ENCODE measurements at regions not wholly inside any gene's neighbourhood (a gene's known extent, or its start where the extent isn't known, plus 50 kb on each side); places are given as distances from the start of the nearest gene placed in this dataset.

- no peak for TF ChIP-seq POLR2A (IDR thresholded peaks at IDR 0.05)
- no peaks in the 10 kb centered on the region for H3K36me3 ChIP-seq (replicated peaks in 1 of 2; ENCODE audit: insufficient read depth in 1 of 2, low read depth in 2 of 2)
- no peaks in the 10 kb centered on the region for H3K4me1 ChIP-seq
These were observed 119.0 kb downstream of the MAT2B start for GRCh38 chr5:163624431-163624830.

GRCh38 chr5:163626904-163627434, 121.5 kb downstream of the MAT2B start:
- no peaks in the 10 kb centered on the region for H3K4me1 ChIP-seq
- DNase-seq, result no peak
- TF ChIP-seq POLR2A (IDR thresholded peaks at IDR 0.05) (no peak), CTCF (IDR thresholded peaks at IDR 0.05) (no peak)
- ATAC-seq, result no peak
- no peak overlapping the region for H3K4me3 ChIP-seq
- H3K27ac ChIP-seq, result no peak overlapping the region
- H3K27me3 ChIP-seq, result no peaks in the 10 kb centered on the region
- intact Hi-C loops (cut with DNase I), result no loop called here
- H3K36me3 ChIP-seq (replicated peaks in 1 of 2; ENCODE audit: insufficient read depth in 1 of 2, low read depth in 2 of 2), result no peaks in the 10 kb centered on the region
- WGBS, 2 donors, result 77 to 80% methylated on average over 5 of the region's 5 CpGs
- H3K9me3 ChIP-seq, result peaks cover 0 to 3% (median 0%) of the 10 kb centered on the region in 3 donors

More at GRCh38 chr5:163624431-163624830, 119.0 kb downstream of the MAT2B start:
- Histone ChIP-seq H3K4me3 (no peak overlapping the region), H3K9me3 (no peaks in the 10 kb centered on the region), H3K27ac (no peak overlapping the region), H3K27me3 (no peaks in the 10 kb centered on the region)
- DNase-seq (no peak), ATAC-seq (no peak)
- intact Hi-C loops (cut with DNase I), result no loop called here
- WGBS, 2 donors, result 74% methylated on average over 5 of the region's 5 CpGs

GRCh38 chr5:163631856-163632255, 126.4 kb downstream of the MAT2B start:
- Histone ChIP-seq H3K9me3 (peaks cover 0 to 3% (median 0%) of the 10 kb centered on the region in 3 donors), H3K27ac (no peak overlapping the region), H3K4me1 (no peaks in the 10 kb centered on the region), H3K4me3 (no peak overlapping the region), H3K27me3 (no peaks in the 10 kb centered on the region), H3K36me3 (replicated peaks in 1 of 2; ENCODE audit: insufficient read depth in 1 of 2, low read depth in 2 of 2) (no peaks in the 10 kb centered on the region)
- ATAC-seq, result no peak
- WGBS, 2 donors, result 39 to 63% methylated on average over 3 of the region's 3 CpGs
- TF ChIP-seq POLR2A (IDR thresholded peaks at IDR 0.05) (no peak), CTCF (IDR thresholded peaks at IDR 0.05) (no peak)
- peak in 2 of 4 donors; percentile 9 to 12 for DNase-seq
- intact Hi-C loops (cut with DNase I), result no loop called here

GRCh38 chr5:163633926-163634460, 128.6 kb downstream of the MAT2B start:
- no peaks in the 10 kb centered on the region for H3K36me3 ChIP-seq (replicated peaks in 1 of 2; ENCODE audit: insufficient read depth in 1 of 2, low read depth in 2 of 2)
- ATAC-seq (no peak), DNase-seq (no peak)
- H3K9me3 ChIP-seq, result peaks cover 0 to 3% (median 0%) of the 10 kb centered on the region in 3 donors
- intact Hi-C loops (cut with DNase I), result no loop called here
- H3K27ac ChIP-seq, result no peak overlapping the region
- no peak overlapping the region for H3K4me3 ChIP-seq
- TF ChIP-seq POLR2A (IDR thresholded peaks at IDR 0.05) (no peak), CTCF (IDR thresholded peaks at IDR 0.05) (no peak)
- H3K27me3 ChIP-seq, result no peaks in the 10 kb centered on the region
- H3K4me1 ChIP-seq, result no peaks in the 10 kb centered on the region
- WGBS, 2 donors, result 70 to 76% methylated on average over 3 of the region's 3 CpGs

- H3K27ac ChIP-seq, result no peak overlapping the region
- no peak for TF ChIP-seq CTCF (IDR thresholded peaks at IDR 0.05)
- TF ChIP-seq POLR2A (IDR thresholded peaks at IDR 0.05), result no peak
- H3K4me1 ChIP-seq, result no peaks in the 10 kb centered on the region
- 60 to 79% methylated on average over 2 of the region's 2 CpGs for WGBS, 2 donors
- intact Hi-C loops (cut with DNase I), result no loop called here
- H3K36me3 ChIP-seq (replicated peaks in 1 of 2; ENCODE audit: insufficient read depth in 1 of 2, low read depth in 2 of 2), result no peaks in the 10 kb centered on the region
- ATAC-seq, result no peak
- H3K27me3 ChIP-seq, result no peaks in the 10 kb centered on the region
- H3K4me3 ChIP-seq, result no peak overlapping the region
- DNase-seq, result no peak
- no peaks in the 10 kb centered on the region for H3K9me3 ChIP-seq
These were observed 130.2 kb downstream of the MAT2B start for GRCh38 chr5:163635631-163636030.
